ENCODE measurements at regions not wholly inside any gene's neighbourhood (a gene's known extent, or its start where the extent isn't known, plus 50 kb on each side); places are given as distances from the start of the nearest gene placed in this dataset.

GRCh38 chr5:174325961-174326360 is 280.5 kb downstream of the NSG2 start:
- no peak for TF ChIP-seq CTCF (conservative IDR thresholded peaks at IDR 0.05)
- Mint-ChIP-seq H3K27ac (no peak overlapping the region), H3K4me3 (no peak overlapping the region), H3K9me3 (no peaks in the 10 kb centered on the region), H3K4me1 (ENCODE audit: unreplicated experiment) (peaks cover 41% of the 10 kb centered on the region), H3K27me3 (peaks cover 49% of the 10 kb centered on the region), H3K36me3 (no peaks in the 10 kb centered on the region)
- no peak for DNase-seq (ENCODE audit: extremely low spot score, unreplicated experiment)

GRCh38 chr5:174326372-174326771 is 280.9 kb downstream of the NSG2 start:
- no peak for TF ChIP-seq CTCF (conservative IDR thresholded peaks at IDR 0.05)
- H3K4me3 Mint-ChIP-seq: no peak overlapping the region
- no peaks in the 10 kb centered on the region for H3K36me3 Mint-ChIP-seq
- H3K27me3 Mint-ChIP-seq: peaks cover 47% of the 10 kb centered on the region
- H3K4me1 Mint-ChIP-seq (ENCODE audit: unreplicated experiment): peaks cover 41% of the 10 kb centered on the region
- no peak overlapping the region for H3K27ac Mint-ChIP-seq
- no peaks in the 10 kb centered on the region for H3K9me3 Mint-ChIP-seq
- DNase-seq (ENCODE audit: extremely low spot score, unreplicated experiment): no peak

DNA sequence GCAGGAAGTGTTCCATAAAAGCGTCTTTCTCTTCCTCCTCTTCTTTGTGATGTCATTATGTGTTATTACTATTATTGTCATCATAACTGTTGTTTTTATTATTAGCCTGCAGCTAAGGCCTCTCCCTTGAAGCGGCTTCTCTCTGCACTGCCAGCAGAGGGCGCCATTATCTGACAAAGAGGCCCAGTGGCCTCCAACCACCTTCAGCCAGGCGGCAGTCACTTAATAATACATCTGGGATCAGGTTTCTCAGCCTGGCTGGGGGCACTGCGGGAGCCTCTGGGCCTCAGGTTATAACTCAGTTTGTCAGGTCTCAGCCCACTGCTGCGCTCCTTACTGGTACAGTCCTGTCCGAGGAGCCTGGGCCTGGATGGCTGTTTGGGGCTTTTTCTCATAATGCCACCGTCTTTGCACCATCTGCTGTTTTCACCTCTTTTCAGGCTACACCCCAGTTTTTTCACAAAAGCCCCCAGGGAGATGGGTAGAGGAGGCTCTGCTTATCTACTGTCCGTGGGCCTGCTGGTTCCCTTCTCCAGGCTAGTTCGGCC is 281.9 kb downstream of the NSG2 start:
- peak overlapping the region; percentile 40 for H3K4me3 Mint-ChIP-seq
- peaks cover 47% of the 10 kb centered on the region for H3K27me3 Mint-ChIP-seq
- peak; percentile 84 for DNase-seq (ENCODE audit: extremely low spot score, unreplicated experiment)
- H3K9me3 Mint-ChIP-seq: no peaks in the 10 kb centered on the region
- TF ChIP-seq CTCF (conservative IDR thresholded peaks at IDR 0.05): peak; percentile 93
- H3K36me3 Mint-ChIP-seq: no peaks in the 10 kb centered on the region
- H3K4me1 Mint-ChIP-seq (ENCODE audit: unreplicated experiment): peaks cover 45% of the 10 kb centered on the region
- H3K27ac Mint-ChIP-seq: peak overlapping the region; percentile 9

DNA sequence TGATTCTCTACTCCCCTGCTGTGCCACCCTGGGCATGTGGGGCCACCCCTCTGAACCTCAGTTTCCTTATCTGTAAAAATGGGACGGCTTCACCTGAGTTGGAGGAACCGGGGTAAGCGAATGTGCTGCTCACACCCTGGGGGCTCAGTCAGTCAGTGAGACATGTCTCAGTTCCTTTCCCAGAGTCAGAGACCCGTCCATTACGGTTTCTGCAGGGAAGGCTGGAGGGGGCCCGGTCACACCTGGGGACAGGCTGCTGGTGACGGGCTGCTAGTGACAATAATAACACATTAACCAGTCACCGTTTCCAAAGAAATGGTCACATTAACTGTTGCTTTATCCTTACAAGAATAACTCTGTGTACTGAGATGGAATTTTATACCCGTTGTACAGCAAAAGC is 282.4 kb downstream of the NSG2 start:
- Mint-ChIP-seq H3K4me1 (ENCODE audit: unreplicated experiment) (peaks cover 45% of the 10 kb centered on the region), H3K27ac (no peak overlapping the region), H3K27me3 (peaks cover 44% of the 10 kb centered on the region), H3K4me3 (no peak overlapping the region), H3K9me3 (no peaks in the 10 kb centered on the region), H3K36me3 (no peaks in the 10 kb centered on the region)
- no peak for TF ChIP-seq CTCF (conservative IDR thresholded peaks at IDR 0.05)
- no peak for DNase-seq (ENCODE audit: extremely low spot score, unreplicated experiment)

GRCh38 chr5:174328631-174329299 is 283.3 kb downstream of the NSG2 start:
- Mint-ChIP-seq H3K4me1 (ENCODE audit: unreplicated experiment) (peaks cover 43% of the 10 kb centered on the region), H3K27ac (peak overlapping the region; percentile 88), H3K9me3 (no peaks in the 10 kb centered on the region), H3K4me3 (no peak overlapping the region), H3K36me3 (no peaks in the 10 kb centered on the region), H3K27me3 (peaks cover 42% of the 10 kb centered on the region)
- TF ChIP-seq CTCF (conservative IDR thresholded peaks at IDR 0.05): no peak
- no peak for DNase-seq (ENCODE audit: extremely low spot score, unreplicated experiment)
